Activated CD4-positive, alpha-beta memory T cell treated with anti-CD3 and anti-CD28 coated beads, Interleukin-2, amount 10 ng/mL, durations not matched to agents 7 days and 5 days (primary cell): ENCODE measurements at regions not wholly inside any gene's neighbourhood (a gene's known extent, or its start where the extent isn't known, plus 50 kb on each side); places are given as distances from the start of the nearest gene placed in this dataset.
"Not testable (repeated sequence)": the region's sequence is repeated elsewhere in the genome, so short reads cannot be mapped to it uniquely, and the experiment has no call there.

Source experiments
- CTCF ChIA-PET: fragments of 350-600 bp; sonication (Branson Sonifier 250); formaldehyde crosslinking; loops from one replicate; lab custom pipeline; 2021; ENCODE audit warnings: antibody characterized with exemption, inconsistent platforms; lab: Charles Lee
- POLR2A ChIA-PET: fragments of 350-600 bp; sonication (Branson Sonifier 250); formaldehyde crosslinking; loops from one replicate; lab custom pipeline; 2021; ENCODE audit warnings: antibody characterized with exemption; lab: Charles Lee
- DNase-seq: peaks from one replicate; pipeline ENCODE4 v3.0.0-alpha.2; 2020
- H3K27ac Mint-ChIP-seq: one replicate; pipeline ENCODE4 v1.8.0; 2021; ENCODE audit warnings: mild to moderate bottlenecking, mixed read lengths
- H3K27me3 Mint-ChIP-seq: one replicate; pipeline ENCODE4 v1.8.0; 2021; ENCODE audit warnings: mixed read lengths
- H3K36me3 Mint-ChIP-seq: one replicate; pipeline ENCODE4 v1.8.0; 2021; ENCODE audit warnings: low read depth, mixed read lengths
- H3K4me1 Mint-ChIP-seq: one replicate; pipeline ENCODE4 v1.8.0; 2021; ENCODE audit warnings: mixed read lengths
- H3K4me3 Mint-ChIP-seq: one replicate; pipeline ENCODE4 v1.8.0; 2021; ENCODE audit warnings: mild to moderate bottlenecking, mixed read lengths
- H3K9me3 Mint-ChIP-seq: one replicate; pipeline ENCODE4 v1.8.0; 2021; ENCODE audit warnings: mixed read lengths

- no peak overlapping the region for H3K27ac Mint-ChIP-seq
- no peak overlapping the region for H3K4me3 Mint-ChIP-seq
- no peak for DNase-seq
- POLR2A ChIA-PET = no interaction called here
- no peaks in the 10 kb centered on the region for H3K4me1 Mint-ChIP-seq
- H3K9me3 Mint-ChIP-seq = no peaks in the 10 kb centered on the region
- H3K36me3 Mint-ChIP-seq = no peaks in the 10 kb centered on the region
- CTCF ChIA-PET = no interaction called here
- H3K27me3 Mint-ChIP-seq = no peaks in the 10 kb centered on the region
Measured at GRCh38 chrX:94178145-94178788, 504.3 kb downstream of the FAM133A start.

DNA sequence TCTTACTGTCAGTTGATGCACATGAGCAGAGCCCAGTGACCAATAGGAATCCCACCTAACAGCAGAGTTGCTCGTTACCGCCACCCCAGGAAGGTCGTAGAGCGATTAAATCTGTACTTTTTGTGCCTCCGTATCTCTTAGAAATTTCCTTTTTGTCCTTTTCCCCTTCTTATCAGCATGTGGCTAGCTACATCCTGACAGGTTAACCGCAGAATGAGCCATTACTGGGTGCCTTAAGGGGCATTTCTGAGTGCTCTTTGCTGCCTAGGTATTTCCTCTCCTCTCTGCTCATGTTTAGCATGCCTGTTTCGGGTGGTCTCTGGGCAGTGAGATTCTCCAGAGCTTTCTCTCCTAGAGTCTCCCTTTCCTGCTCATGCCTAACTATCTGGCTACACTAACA is 530.5 kb downstream of the FAM133A start:
- CTCF ChIA-PET = no interaction called here
- DNase-seq = no peak
- POLR2A ChIA-PET = no interaction called here
- H3K36me3 Mint-ChIP-seq = no peaks in the 10 kb centered on the region
- H3K27ac Mint-ChIP-seq = no peak overlapping the region
- no peaks in the 10 kb centered on the region for H3K9me3 Mint-ChIP-seq
- H3K4me3 Mint-ChIP-seq = no peak overlapping the region
- H3K4me1 Mint-ChIP-seq = no peaks in the 10 kb centered on the region
- no peaks in the 10 kb centered on the region for H3K27me3 Mint-ChIP-seq

DNA sequence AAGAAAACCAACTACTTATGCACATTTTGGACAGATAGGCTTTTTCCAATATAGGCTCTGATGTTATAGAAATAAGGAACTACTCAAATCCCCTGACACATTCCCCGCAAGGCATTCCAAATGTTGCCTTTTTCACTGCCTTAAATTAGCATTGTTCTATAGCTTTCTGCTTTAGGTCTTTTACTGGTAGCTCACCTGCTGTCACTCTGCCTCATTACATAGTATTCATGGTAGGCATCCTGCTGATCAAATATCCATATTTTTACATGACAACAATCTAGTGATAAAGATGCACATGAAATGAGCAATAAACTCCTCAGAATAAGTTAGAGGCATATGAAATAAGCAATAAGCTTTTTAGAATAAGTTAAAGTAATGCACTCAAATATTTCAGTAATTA is 542.7 kb downstream of the FAM133A start:
- DNase-seq = no peak
- H3K4me3 Mint-ChIP-seq = no peak overlapping the region
- H3K9me3 Mint-ChIP-seq = no peaks in the 10 kb centered on the region
- H3K36me3 Mint-ChIP-seq = no peaks in the 10 kb centered on the region
- no peaks in the 10 kb centered on the region for H3K27me3 Mint-ChIP-seq
- ChIA-PET CTCF (no interaction called here), POLR2A (no interaction called here)
- no peaks in the 10 kb centered on the region for H3K4me1 Mint-ChIP-seq
- no peak overlapping the region for H3K27ac Mint-ChIP-seq

DNA sequence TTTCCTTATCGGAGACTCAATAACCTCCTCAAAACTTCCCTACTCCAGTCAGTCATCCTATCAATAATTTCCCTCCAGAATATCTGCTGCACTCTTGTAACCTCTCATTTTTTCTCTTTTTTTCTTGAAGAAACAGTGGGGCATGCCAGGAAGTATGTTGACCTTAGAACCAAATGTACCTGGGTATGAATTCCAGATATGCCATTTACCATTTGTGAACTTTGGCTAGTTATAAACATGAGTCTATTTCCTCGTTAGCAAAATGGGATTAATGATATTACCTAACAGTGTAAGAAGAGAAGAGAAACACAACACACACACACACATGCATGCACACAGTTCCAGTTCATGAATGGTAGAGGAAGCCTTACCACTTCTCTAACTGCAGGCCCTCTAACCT is 578.2 kb downstream of the FAM133A start:
- Mint-ChIP-seq H3K9me3 (no peaks in the 10 kb centered on the region), H3K27ac (no peak overlapping the region), H3K27me3 (no peaks in the 10 kb centered on the region), H3K4me3 (no peak overlapping the region), H3K4me1 (no peaks in the 10 kb centered on the region), H3K36me3 (no peaks in the 10 kb centered on the region)
- POLR2A ChIA-PET = no interaction called here
- no peak for DNase-seq
- CTCF ChIA-PET = no interaction called here

- Mint-ChIP-seq H3K4me1 (no peaks in the 10 kb centered on the region), H3K27me3 (no peaks in the 10 kb centered on the region), H3K9me3 (no peaks in the 10 kb centered on the region), H3K4me3 (no peak overlapping the region), H3K36me3 (no peaks in the 10 kb centered on the region), H3K27ac (no peak overlapping the region)
- POLR2A ChIA-PET = no interaction called here
- CTCF ChIA-PET = no interaction called here
- DNase-seq = no peak
Measured at GRCh38 chrX:94256396-94256795, 582.4 kb downstream of the FAM133A start.

DNA sequence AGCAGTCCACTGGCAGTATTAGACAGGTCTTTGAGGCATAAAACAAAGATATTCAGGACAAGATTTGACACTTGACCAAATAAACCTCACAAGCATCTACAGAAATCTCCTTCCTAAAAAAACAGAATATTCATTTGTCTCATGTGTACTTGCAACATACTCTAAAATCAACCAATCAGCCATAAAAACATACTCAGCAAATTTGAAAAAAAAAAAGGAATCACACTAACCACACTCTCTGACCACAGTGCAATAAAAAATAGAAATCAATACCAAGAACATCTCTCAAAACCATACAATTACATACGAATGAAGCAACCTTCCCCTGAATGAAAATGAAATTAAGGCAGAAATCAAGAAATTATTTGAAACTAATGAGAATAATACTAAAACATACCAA is 591.3 kb downstream of the FAM133A start:
- Mint-ChIP-seq H3K27ac (no peak overlapping the region), H3K4me3 (no peak overlapping the region), H3K9me3 (no peaks in the 10 kb centered on the region), H3K4me1 (no peaks in the 10 kb centered on the region), H3K36me3 (no peaks in the 10 kb centered on the region), H3K27me3 (no peaks in the 10 kb centered on the region)
- CTCF ChIA-PET = interaction anchor here (1.0 kb wide), 1 partner anchor 34 kb away, joined by 3 read pairs; no protein-coding TSS in a partner anchor
- POLR2A ChIA-PET = no interaction called here
- DNase-seq = no peak

DNA sequence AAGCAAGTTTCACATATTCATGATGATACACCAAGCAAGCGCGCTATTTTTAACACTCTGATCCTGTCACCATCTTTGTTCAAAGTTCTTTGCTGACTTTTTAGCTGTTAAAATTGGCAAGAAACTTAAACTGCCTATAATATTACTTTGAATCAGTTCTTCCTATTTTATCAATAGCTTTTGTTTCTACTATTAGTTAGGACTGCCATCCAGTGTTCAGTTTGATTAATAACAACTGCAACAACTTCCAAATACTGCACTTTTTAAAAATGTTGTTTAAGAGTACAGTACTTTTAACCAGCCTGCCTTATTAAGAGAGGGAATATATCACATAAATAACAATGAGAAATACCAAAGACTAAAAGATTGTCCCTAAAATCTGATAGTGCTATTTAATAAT is 614.3 kb downstream of the FAM133A start:
- no peak overlapping the region for H3K4me3 Mint-ChIP-seq
- no peaks in the 10 kb centered on the region for H3K4me1 Mint-ChIP-seq
- ChIA-PET CTCF (no interaction called here), POLR2A (no interaction called here)
- H3K27me3 Mint-ChIP-seq = no peaks in the 10 kb centered on the region
- no peaks in the 10 kb centered on the region for H3K9me3 Mint-ChIP-seq
- DNase-seq = no peak
- H3K36me3 Mint-ChIP-seq = no peaks in the 10 kb centered on the region
- H3K27ac Mint-ChIP-seq = no peak overlapping the region

DNA sequence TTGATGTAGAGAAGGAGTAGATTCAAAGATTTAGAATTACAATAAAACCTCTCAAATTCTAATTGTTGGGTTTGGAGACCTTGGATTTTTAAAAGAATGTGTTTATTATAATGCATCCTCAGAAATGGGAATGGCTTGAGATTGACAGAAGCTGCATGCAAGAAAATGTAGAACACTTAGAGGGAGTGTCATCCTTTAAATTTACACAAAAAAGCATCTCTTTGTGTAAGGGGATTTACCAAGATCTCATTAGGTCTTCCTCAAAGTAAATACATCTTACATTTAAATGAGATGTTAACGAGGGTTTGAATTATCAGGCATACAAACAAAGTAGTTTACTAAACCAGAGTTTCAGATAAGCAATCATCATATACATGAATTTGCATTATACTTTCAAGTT is 615.0 kb downstream of the FAM133A start:
- DNase-seq = no peak
- Mint-ChIP-seq H3K4me3 (no peak overlapping the region), H3K27me3 (no peaks in the 10 kb centered on the region), H3K9me3 (no peaks in the 10 kb centered on the region), H3K27ac (no peak overlapping the region), H3K36me3 (no peaks in the 10 kb centered on the region), H3K4me1 (no peaks in the 10 kb centered on the region)
- CTCF ChIA-PET = no interaction called here
- POLR2A ChIA-PET = no interaction called here

GRCh38 chrX:94302446-94302845 is 628.4 kb downstream of the FAM133A start:
- Mint-ChIP-seq H3K4me3 (no peak overlapping the region), H3K27ac (no peak overlapping the region), H3K9me3 (peaks cover 4% of the 10 kb centered on the region)

DNA sequence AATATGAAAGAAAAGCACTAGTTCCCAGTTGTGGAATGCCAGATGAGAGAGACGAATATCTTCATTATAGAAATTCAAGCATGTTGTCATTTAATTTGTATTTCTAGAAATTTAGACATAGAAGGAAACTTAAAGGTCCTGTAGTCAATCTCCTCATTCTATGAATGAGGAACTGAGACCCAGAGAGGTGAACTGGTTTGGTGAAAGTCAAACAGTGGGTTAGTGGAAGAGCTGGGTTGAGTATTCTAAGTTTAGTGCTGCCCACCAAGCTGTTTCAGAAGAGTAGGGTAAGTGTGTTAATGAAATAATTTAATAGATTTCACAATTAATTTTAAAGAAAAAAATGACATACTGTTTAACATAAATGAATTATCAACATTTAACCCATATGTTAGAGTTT is 655.2 kb downstream of the FAM133A start:
- Mint-ChIP-seq H3K4me1 (no peaks in the 10 kb centered on the region), H3K9me3 (no peaks in the 10 kb centered on the region), H3K27me3 (no peaks in the 10 kb centered on the region), H3K27ac (no peak overlapping the region), H3K36me3 (no peaks in the 10 kb centered on the region), H3K4me3 (no peak overlapping the region)
- DNase-seq = no peak
- CTCF ChIA-PET = no interaction called here
- POLR2A ChIA-PET = no interaction called here

More at GRCh38 chrX:94302446-94302845, 628.4 kb downstream of the FAM133A start:
- H3K27me3 Mint-ChIP-seq = no peaks in the 10 kb centered on the region
- H3K36me3 Mint-ChIP-seq = no peaks in the 10 kb centered on the region
- no peak for DNase-seq
- ChIA-PET CTCF (no interaction called here), POLR2A (no interaction called here)
- no peaks in the 10 kb centered on the region for H3K4me1 Mint-ChIP-seq

DNA sequence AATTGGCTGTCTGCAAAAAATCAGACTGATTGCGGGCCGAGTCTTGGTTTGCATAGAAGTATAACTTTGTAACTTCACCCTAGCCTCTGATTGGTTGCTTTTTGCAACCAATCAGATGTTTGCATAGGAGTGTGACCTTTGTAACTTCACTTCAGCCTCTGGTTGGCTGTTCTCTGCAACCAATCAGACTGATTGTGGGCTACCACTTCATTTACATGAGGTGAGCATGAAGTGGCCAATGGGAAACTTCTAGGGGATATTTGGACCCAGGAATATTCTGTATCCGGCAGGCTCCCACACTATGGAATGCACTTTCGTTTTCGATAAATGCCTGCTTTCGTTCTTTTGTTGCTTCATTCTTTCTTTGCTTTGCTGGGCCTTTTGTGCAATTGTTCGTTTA is 667.7 kb downstream of the FAM133A start:
- DNase-seq, H3K9me3 Mint-ChIP-seq, H3K27me3 Mint-ChIP-seq, CTCF ChIA-PET, POLR2A ChIA-PET, H3K4me1 Mint-ChIP-seq, H3K36me3 Mint-ChIP-seq, H3K4me3 Mint-ChIP-seq, H3K27ac Mint-ChIP-seq: not testable (repeated sequence)

- no peaks in the 10 kb centered on the region for H3K27me3 Mint-ChIP-seq
- H3K9me3 Mint-ChIP-seq = no peaks in the 10 kb centered on the region
- ChIA-PET CTCF (no interaction called here), POLR2A (no interaction called here)
- no peak overlapping the region for H3K4me3 Mint-ChIP-seq
- no peak overlapping the region for H3K27ac Mint-ChIP-seq
- H3K4me1 Mint-ChIP-seq = no peaks in the 10 kb centered on the region
- H3K36me3 Mint-ChIP-seq = no peaks in the 10 kb centered on the region
- DNase-seq = no peak
Measured at GRCh38 chrX:94361241-94361640, 687.2 kb downstream of the FAM133A start.

GRCh38 chrX:94365736-94366135 is 691.7 kb downstream of the FAM133A start:
- no peak for DNase-seq
- no peaks in the 10 kb centered on the region for H3K36me3 Mint-ChIP-seq
- H3K27ac Mint-ChIP-seq = no peak overlapping the region
- POLR2A ChIA-PET = no interaction called here
- no peaks in the 10 kb centered on the region for H3K9me3 Mint-ChIP-seq
- CTCF ChIA-PET = no interaction called here
- H3K4me1 Mint-ChIP-seq = no peaks in the 10 kb centered on the region
- no peaks in the 10 kb centered on the region for H3K27me3 Mint-ChIP-seq
- H3K4me3 Mint-ChIP-seq = no peak overlapping the region

DNA sequence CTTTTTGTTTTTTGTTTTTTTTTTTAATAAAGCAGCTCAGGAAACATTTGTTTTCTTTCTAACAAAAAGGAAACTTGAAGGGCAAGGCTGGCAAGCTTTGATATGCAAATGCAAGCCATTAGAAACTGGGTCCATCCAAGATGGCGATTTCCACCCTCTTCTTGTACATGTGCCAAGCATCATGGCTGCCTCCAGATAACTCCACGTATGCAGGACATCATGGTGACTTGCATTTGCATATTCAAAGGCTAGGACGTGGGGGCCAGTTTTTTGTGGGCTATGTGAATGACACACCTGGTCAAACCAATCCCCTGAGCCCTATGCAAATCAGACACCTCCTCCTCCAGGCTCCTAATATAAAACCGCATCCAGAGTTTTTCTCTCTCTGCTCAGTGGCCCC is 692.6 kb downstream of the FAM133A start:
- no peak overlapping the region for H3K4me3 Mint-ChIP-seq
- ChIA-PET CTCF (no interaction called here), POLR2A (no interaction called here)
- no peak overlapping the region for H3K27ac Mint-ChIP-seq
- no peak for DNase-seq
- no peaks in the 10 kb centered on the region for H3K4me1 Mint-ChIP-seq
- no peaks in the 10 kb centered on the region for H3K36me3 Mint-ChIP-seq
- no peaks in the 10 kb centered on the region for H3K9me3 Mint-ChIP-seq
- H3K27me3 Mint-ChIP-seq = no peaks in the 10 kb centered on the region
